ENCODE measurements at regions not wholly inside any gene's neighbourhood (a gene's known extent, or its start where the extent isn't known, plus 50 kb on each side); places are given as distances from the start of the nearest gene placed in this dataset.

DNA sequence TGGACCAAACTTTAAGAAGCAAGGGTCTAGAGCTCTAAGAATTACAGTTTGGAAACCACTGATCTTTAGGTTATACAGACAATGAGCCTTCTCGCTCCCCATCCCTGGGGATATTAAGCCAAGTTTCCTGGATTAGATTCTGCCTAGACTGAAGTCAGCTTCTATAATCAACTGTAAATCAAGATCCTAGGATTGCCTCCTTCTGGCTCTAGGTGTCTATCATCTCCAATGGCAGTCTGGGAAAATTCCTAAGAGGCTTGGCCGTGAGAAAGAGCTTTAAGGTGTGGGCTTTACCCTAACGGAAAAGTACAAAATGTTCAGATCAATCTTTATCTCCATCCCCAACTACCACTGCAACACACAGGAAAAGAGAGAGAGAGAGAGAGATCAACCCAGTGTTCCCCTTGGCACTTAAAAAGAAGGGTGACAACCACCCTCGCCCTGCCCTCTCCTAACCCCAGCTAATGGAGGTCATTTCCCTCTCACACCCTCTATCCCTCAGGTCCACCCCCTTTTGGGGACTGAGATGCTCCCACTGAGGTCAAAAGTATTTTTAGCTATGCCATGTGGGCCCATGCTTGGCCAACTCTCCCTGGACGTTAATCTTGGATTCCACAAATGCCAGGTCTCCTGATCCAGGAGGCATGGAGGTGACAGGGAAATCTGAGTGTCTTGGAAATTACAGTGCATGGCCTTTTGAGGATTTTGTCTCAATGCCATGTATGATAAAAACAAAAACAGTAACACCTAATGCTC, 202.8 kb upstream of the BCL6 start:
- no TSS peak for BruUV-seq (replicated peaks)
- no peak overlapping the region for H3K4me3 ChIP-seq (replicated peaks in 1 of 3; ENCODE audit: insufficient read depth in 1 of 3, low read depth in 1 of 3, low read length in 3 of 3)
- no peaks in the 10 kb centered on the region for H4K20me1 ChIP-seq (replicated peaks; ENCODE audit: control insufficient read depth, extremely low read depth, insufficient read depth, low read length)
- no peak overlapping the region for H3K4me2 ChIP-seq (ENCODE audit: insufficient read depth, low read length)
- FAIRE-seq (no peak), DNase-seq (ENCODE audit: low read depth, low spot score) (no peak)
- dilution Hi-C loops (cut with MboI; ENCODE audit: extremely low pct_ligation_motif_present, low sequenced_read_pairs) = no loop called here
- no peak overlapping the region for H3K9ac ChIP-seq (replicated peaks; ENCODE audit: extremely low read depth, insufficient read depth, low read length)
- ChIA-PET CTCF (interaction anchor here (0.9 kb wide), 1 partner anchor 58 kb away, joined by 3 read pairs; no protein-coding TSS in a partner anchor), POLR2A (no interaction called here)
- peaks cover 5 to 18% of the 10 kb centered on the region in 2 experiments for H3K27me3 ChIP-seq (ENCODE audit: control insufficient read depth in 2 of 2, insufficient read depth in 2 of 2, low read length in 2 of 2)
- H3K9me1 ChIP-seq (replicated peaks; ENCODE audit: control insufficient read depth, extremely low read depth, insufficient read depth, low read length) = no peaks in the 10 kb centered on the region
- no peaks in the 10 kb centered on the region for H3K36me3 ChIP-seq (ENCODE audit: control insufficient read depth in 2 of 2, extremely low read depth in 1 of 2, insufficient read depth in 2 of 2, low read length in 2 of 2)
- H3K9me3 ChIP-seq (replicated peaks; ENCODE audit: control insufficient read depth, insufficient read depth, low read length) = no peaks in the 10 kb centered on the region
- H3K4me1 ChIP-seq (ENCODE audit: control insufficient read depth, extremely low read depth, insufficient read depth, low read length) = no peaks in the 10 kb centered on the region
- no peak overlapping the region for H3K27ac ChIP-seq (ENCODE audit: insufficient read depth, low read depth, low read length)
- no peaks in the 10 kb centered on the region for H3K79me2 ChIP-seq (ENCODE audit: control insufficient read depth, insufficient read depth, low read length)
- H2AFZ ChIP-seq (ENCODE audit: low read depth, low read length) = no peak overlapping the region
- intact Hi-C loops (cut with micrococcal nuclease) = no loop called here
- TF ChIP-seq POLR2A (IDR thresholded peaks at IDR 0.05; ENCODE audit: low read depth, low read length) (no peak), EZH2 (IDR thresholded peaks at IDR 0.05; ENCODE audit: borderline replicate concordance, low read depth, low read length, severe bottlenecking) (no peak), FOS (IDR thresholded peaks at IDR 0.05; ENCODE audit: borderline replicate concordance, insufficient read depth, low read length) (no peak)
- TF ChIP-seq, protein P1, sequence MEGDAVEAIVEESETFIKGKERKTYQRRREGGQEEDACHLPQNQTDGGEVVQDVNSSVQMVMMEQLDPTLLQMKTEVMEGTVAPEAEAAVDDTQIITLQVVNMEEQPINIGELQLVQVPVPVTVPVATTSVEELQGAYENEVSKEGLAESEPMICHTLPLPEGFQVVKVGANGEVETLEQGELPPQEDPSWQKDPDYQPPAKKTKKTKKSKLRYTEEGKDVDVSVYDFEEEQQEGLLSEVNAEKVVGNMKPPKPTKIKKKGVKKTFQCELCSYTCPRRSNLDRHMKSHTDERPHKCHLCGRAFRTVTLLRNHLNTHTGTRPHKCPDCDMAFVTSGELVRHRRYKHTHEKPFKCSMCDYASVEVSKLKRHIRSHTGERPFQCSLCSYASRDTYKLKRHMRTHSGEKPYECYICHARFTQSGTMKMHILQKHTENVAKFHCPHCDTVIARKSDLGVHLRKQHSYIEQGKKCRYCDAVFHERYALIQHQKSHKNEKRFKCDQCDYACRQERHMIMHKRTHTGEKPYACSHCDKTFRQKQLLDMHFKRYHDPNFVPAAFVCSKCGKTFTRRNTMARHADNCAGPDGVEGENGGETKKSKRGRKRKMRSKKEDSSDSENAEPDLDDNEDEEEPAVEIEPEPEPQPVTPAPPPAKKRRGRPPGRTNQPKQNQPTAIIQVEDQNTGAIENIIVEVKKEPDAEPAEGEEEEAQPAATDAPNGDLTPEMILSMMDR (IDR thresholded peaks at IDR 0.05; ENCODE audit: extremely low read depth in 1 of 2, insufficient read depth in 1 of 2, low read depth in 1 of 2, low read length in 2 of 2) = no peak
